Fibroblast of lung (primary cell): ENCODE measurements at regions not wholly inside any gene's neighbourhood (a gene's known extent, or its start where the extent isn't known, plus 50 kb on each side); places are given as distances from the start of the nearest gene placed in this dataset.

Experiments used
- DNase-seq, 2 donors: peaks; one replicate each; pipeline versions ENCODE4 v3.0.0 to v3.0.0-alpha.2; 2010; ENCODE audit warnings: low read depth in 2 of 2
- H2AFZ ChIP-seq: 2 replicates; pipeline ENCODE4 v1.5.1; 2012; ENCODE audit warnings: low read length, control low read depth, inconsistent platforms
- H3K27ac ChIP-seq: 2 replicates; pipeline ENCODE4 v1.5.1; 2011; ENCODE audit warnings: low read length, control low read depth; ENCODE audit not compliant: insufficient read depth
- H3K27me3 ChIP-seq: 2 replicates; pipeline ENCODE4 v1.5.1; 2011; ENCODE audit warnings: mild to moderate bottlenecking, low read length; ENCODE audit not compliant: control insufficient read depth, insufficient read depth
- H3K36me3 ChIP-seq: 2 replicates; pipeline ENCODE4 v1.5.1; 2011; ENCODE audit warnings: low read length; ENCODE audit not compliant: control insufficient read depth, insufficient read depth
- H3K4me1 ChIP-seq: 2 replicates; pipeline ENCODE4 v1.5.1; 2011; ENCODE audit warnings: low read length; ENCODE audit not compliant: control insufficient read depth, insufficient read depth; ENCODE audit errors: extremely low read depth
- H3K4me2 ChIP-seq: 2 replicates; pipeline ENCODE4 v1.5.1; 2011; ENCODE audit warnings: low read length, control low read depth; ENCODE audit not compliant: insufficient read depth; ENCODE audit errors: extremely low read depth
- H3K4me3 ChIP-seq, 4 experiments: fragments of 200-600 bp in 1 of 4; sonication (generic) in 1 of 4; replicated peaks in 1 of 4; 2 replicates each; pipeline ENCODE4 v1.5.1; 2011 to 2016; ENCODE audit warnings: low read length in 4 of 4, low read depth in 3 of 4, mild to moderate bottlenecking in 3 of 4, control low read depth in 2 of 4, inconsistent platforms in 1 of 4, mixed read lengths in 1 of 4; ENCODE audit not compliant: insufficient read depth in 1 of 4; ENCODE audit errors: control extremely low read depth in 1 of 4
- H3K79me2 ChIP-seq: 2 replicates; pipeline ENCODE4 v1.5.1; 2012; ENCODE audit warnings: mild to moderate bottlenecking, low read length, inconsistent platforms; ENCODE audit not compliant: control insufficient read depth, insufficient read depth
- H3K9ac ChIP-seq: 2 replicates; pipeline ENCODE4 v1.5.1; 2011; ENCODE audit warnings: mild to moderate bottlenecking, low read length, control low read depth; ENCODE audit not compliant: insufficient read depth
- H3K9me3 ChIP-seq: 2 replicates; pipeline ENCODE4 v1.5.1; 2012; ENCODE audit warnings: low read depth, low read length; ENCODE audit not compliant: control insufficient read depth, insufficient read depth
- H4K20me1 ChIP-seq: 2 replicates; pipeline ENCODE4 v1.5.1; 2011; ENCODE audit warnings: low read length; ENCODE audit not compliant: control insufficient read depth, insufficient read depth; ENCODE audit errors: extremely low read depth
- TF ChIP-seq, protein P1 (sequence below), 2 donors: IDR thresholded peaks in 1 of 2; conservative IDR thresholded peaks in 1 of 2; 1 replicate in 1 of 2; 2 replicates in 1 of 2; pipeline ENCODE4 v1.5.1; 2011 to 2012; ENCODE audit warnings: low read length in 2 of 2, control low read depth in 1 of 2, inconsistent platforms in 1 of 2, low read depth in 1 of 2, mild to moderate bottlenecking in 1 of 2

DNA sequence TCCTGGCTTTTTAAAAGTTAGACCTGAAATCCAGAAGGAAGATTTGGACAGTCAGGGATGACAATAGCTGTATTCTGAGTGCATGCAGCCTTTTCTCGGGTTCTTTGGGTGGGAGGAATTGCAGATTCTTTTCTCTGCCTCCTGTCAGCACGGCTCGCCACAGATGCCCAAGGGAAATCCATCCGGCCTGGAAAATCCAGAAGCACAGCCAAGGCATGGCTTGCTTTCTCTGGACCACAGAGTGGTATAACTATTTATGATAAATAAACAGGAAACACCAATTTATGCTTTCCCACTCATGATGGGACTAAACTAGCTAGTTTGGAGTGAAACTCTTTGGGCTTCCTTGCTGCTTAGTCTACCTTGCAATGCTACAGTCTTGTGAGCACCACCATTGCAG lies 59.1 kb downstream of the C9orf152 start:
- H2AFZ ChIP-seq, result no peak overlapping the region
- no peak for DNase-seq
- H3K36me3 ChIP-seq, result peaks cover 2% of the 10 kb centered on the region
- no peak overlapping the region for H3K9ac ChIP-seq
- TF ChIP-seq, protein P1, sequence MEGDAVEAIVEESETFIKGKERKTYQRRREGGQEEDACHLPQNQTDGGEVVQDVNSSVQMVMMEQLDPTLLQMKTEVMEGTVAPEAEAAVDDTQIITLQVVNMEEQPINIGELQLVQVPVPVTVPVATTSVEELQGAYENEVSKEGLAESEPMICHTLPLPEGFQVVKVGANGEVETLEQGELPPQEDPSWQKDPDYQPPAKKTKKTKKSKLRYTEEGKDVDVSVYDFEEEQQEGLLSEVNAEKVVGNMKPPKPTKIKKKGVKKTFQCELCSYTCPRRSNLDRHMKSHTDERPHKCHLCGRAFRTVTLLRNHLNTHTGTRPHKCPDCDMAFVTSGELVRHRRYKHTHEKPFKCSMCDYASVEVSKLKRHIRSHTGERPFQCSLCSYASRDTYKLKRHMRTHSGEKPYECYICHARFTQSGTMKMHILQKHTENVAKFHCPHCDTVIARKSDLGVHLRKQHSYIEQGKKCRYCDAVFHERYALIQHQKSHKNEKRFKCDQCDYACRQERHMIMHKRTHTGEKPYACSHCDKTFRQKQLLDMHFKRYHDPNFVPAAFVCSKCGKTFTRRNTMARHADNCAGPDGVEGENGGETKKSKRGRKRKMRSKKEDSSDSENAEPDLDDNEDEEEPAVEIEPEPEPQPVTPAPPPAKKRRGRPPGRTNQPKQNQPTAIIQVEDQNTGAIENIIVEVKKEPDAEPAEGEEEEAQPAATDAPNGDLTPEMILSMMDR (conservative IDR thresholded peaks at IDR 0.05 in 1 of 2, IDR thresholded peaks at IDR 0.05 in 1 of 2; ENCODE audit: low read depth in 1 of 2, low read length in 2 of 2), result no peak
- H3K4me2 ChIP-seq, result peak overlapping the region; percentile 37
- H3K27me3 ChIP-seq, result no peaks in the 10 kb centered on the region
- no peaks in the 10 kb centered on the region for H4K20me1 ChIP-seq
- H3K4me1 ChIP-seq, result peaks cover 19% of the 10 kb centered on the region
- H3K9me3 ChIP-seq, result no peaks in the 10 kb centered on the region
- peaks cover 97% of the 10 kb centered on the region for H3K79me2 ChIP-seq
- H3K27ac ChIP-seq, result peak overlapping the region; percentile 8
- H3K4me3 ChIP-seq, result no peak overlapping the region
